Upper lobe of left lung (tissue), 4 donors: ENCODE measurements at regions not wholly inside any gene's neighbourhood (a gene's known extent, or its start where the extent isn't known, plus 50 kb on each side); places are given as distances from the start of the nearest gene placed in this dataset.

Source experiments
- POLR2AphosphoS5 ChIP-seq, 2 donors: sonication (generic); formaldehyde crosslinking; IDR thresholded peaks; one replicate each; pipeline ENCODE4 v1.5.1; 2017; ENCODE audit warnings: antibody characterized with exemption in 2 of 2
- TF ChIP-seq, protein P1 (sequence below), 6 experiments: fragments of 450-650 bp in 4 of 6; fragments of 200-600 bp in 2 of 6; sonication (generic) in 2 of 6; IDR thresholded peaks; one replicate each; pipeline ENCODE4 v1.5.1; 2016 to 2019; ENCODE audit warnings: antibody characterized with exemption in 6 of 6

DNA sequence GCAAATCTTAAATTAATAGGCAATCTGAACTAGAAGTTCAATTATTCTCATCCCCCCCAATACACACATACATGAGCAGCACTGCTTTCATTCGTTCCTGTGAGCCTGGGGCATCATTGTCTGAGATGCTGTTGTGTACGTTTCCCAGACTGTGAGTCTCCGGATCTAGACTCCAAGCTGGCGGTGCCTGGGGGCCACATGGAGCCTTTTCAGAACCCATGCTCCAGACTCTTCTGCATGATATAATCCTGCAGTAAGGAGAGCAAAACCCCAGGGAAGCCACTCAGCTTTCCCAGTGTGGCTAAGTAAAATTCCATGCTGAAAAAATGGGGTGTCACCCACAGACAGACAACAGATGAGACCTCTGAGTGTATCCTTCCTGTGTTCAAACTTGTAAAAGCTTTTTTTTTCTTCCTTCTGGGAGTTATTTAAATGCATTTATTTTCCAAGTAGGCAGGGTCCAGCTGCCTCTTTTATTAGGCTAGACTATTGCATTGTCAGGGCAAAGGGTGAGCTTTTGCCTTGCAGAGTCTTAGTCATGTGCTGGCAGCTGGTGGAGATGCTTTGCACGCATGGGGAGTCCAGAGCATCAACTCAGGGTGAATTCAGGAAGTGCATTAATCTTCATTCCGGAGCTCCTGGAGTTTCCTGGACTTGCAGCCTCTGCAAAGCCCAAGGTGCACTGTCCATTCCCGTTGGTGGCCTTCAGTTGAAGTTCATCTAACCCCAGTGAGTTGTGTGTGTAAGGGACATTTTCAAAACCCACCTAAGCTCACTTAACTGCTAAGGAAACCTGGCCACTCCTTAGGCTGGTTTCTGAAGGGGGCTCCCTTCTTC is 185.7 kb upstream of the ADO start:
- TF ChIP-seq, protein P1, sequence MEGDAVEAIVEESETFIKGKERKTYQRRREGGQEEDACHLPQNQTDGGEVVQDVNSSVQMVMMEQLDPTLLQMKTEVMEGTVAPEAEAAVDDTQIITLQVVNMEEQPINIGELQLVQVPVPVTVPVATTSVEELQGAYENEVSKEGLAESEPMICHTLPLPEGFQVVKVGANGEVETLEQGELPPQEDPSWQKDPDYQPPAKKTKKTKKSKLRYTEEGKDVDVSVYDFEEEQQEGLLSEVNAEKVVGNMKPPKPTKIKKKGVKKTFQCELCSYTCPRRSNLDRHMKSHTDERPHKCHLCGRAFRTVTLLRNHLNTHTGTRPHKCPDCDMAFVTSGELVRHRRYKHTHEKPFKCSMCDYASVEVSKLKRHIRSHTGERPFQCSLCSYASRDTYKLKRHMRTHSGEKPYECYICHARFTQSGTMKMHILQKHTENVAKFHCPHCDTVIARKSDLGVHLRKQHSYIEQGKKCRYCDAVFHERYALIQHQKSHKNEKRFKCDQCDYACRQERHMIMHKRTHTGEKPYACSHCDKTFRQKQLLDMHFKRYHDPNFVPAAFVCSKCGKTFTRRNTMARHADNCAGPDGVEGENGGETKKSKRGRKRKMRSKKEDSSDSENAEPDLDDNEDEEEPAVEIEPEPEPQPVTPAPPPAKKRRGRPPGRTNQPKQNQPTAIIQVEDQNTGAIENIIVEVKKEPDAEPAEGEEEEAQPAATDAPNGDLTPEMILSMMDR (IDR thresholded peaks at IDR 0.05): no peak
- peak in 1 of 2 donors; percentile 49 for TF ChIP-seq POLR2AphosphoS5 (IDR thresholded peaks at IDR 0.05)
